A549 (cell line): ENCODE measurements at regions not wholly inside any gene's neighbourhood (a gene's known extent, or its start where the extent isn't known, plus 50 kb on each side); places are given as distances from the start of the nearest gene placed in this dataset.

Experiments
- ATAC-seq, 2 experiments: fragments of 200-7000 bp in 1 of 2; fragments of >200 bp in 1 of 2; cut with Nextera tagmentation in 1 of 2; cut with Tn5 transposase in 1 of 2; 3 replicates each; pipeline versions ENCODE4 v1.8.0 to v1.9.1; 2018 to 2020; ENCODE audit warnings: mild to moderate bottlenecking in 1 of 2, moderate library complexity in 1 of 2
- CTCF ChIA-PET: fragments of 300-600 bp; sonication (Branson Sonifier 250); formaldehyde crosslinking; extraction: SDS; loops from one replicate; lab custom pipeline; 2021; ENCODE audit warnings: antibody characterized with exemption, inconsistent platforms; lab: Yijun Ruan, JAX
- POLR2A ChIA-PET: fragments of 350-600 bp; formaldehyde crosslinking; extraction: SDS; loops from one replicate; lab custom pipeline; 2021; ENCODE audit warnings: antibody characterized with exemption, inconsistent platforms; lab: Yijun Ruan, JAX
- DNase-seq, 2 experiments: peaks; one replicate each; pipeline versions ENCODE4 v3.0.0 to v3.0.0-alpha.2; 2011 to 2016; ENCODE audit warnings: low read depth in 1 of 2, low spot score in 1 of 2
- FAIRE-seq: peaks from 2 replicates; lab custom pipeline; 2011; peaks lifted over from hg19 to GRCh38; lab: Jason Lieb, UNC
- H3K27ac ChIP-seq, 2 experiments: fragments of >200 bp; sonication (Bioruptor Twin); formaldehyde crosslinking; 3 replicates each; pipeline ENCODE4 v1.5.1; 2016 to 2017
- H3K4me1 ChIP-seq: fragments of >200 bp; sonication (Bioruptor Twin); formaldehyde crosslinking; 3 replicates; pipeline ENCODE4 v1.6.1; 2016
- H3K4me2 ChIP-seq: fragments of >200 bp; sonication (Bioruptor Twin); formaldehyde crosslinking; 3 replicates; pipeline ENCODE4 v1.6.1; 2016
- H3K4me3 ChIP-seq: fragments of >200 bp; sonication (Bioruptor Twin); formaldehyde crosslinking; 3 replicates; pipeline ENCODE4 v1.5.1; 2016
- H3K9me3 ChIP-seq: fragments of >200 bp; sonication (Bioruptor Twin); formaldehyde crosslinking; 3 replicates; pipeline ENCODE4 v1.6.1; 2016
- ATOH8 ChIP-seq: fragments of 250-450 bp; sonication (Bioruptor Pico); IDR thresholded peaks from 2 replicates; pipeline ENCODE4 v1.5.0; 2020; ENCODE audit warnings: low read depth, mild to moderate bottlenecking, moderate library complexity
- BCL3 ChIP-seq: fragments of >200 bp; sonication (Bioruptor Twin); formaldehyde crosslinking; IDR thresholded peaks from 3 replicates; pipeline ENCODE4 v1.6.1; 2016
- BHLHE40 ChIP-seq: IDR thresholded peaks from 2 replicates; pipeline ENCODE4 v1.6.1; 2012; ENCODE audit warnings: low read depth, low read length, inconsistent platforms
- EHF ChIP-seq: fragments of 250-450 bp; sonication (Bioruptor Pico); IDR thresholded peaks from 2 replicates; pipeline ENCODE4 v1.5.0; 2020; ENCODE audit warnings: mild to moderate bottlenecking
- FOXS1 ChIP-seq: fragments of 250-450 bp; sonication (Bioruptor Pico); IDR thresholded peaks from 2 replicates; pipeline ENCODE4 v1.5.0; 2020; ENCODE audit warnings: mild to moderate bottlenecking, moderate library complexity
- GATA3 ChIP-seq: IDR thresholded peaks from 2 replicates; pipeline ENCODE4 v1.6.1; 2012; ENCODE audit warnings: borderline replicate concordance
- HOXA7 ChIP-seq: fragments of 250-450 bp; sonication (Bioruptor Pico); IDR thresholded peaks from 2 replicates; pipeline ENCODE4 v1.5.0; 2020; ENCODE audit warnings: mild to moderate bottlenecking, moderate library complexity
- JUN ChIP-seq, 2 experiments: fragments of >200 bp; sonication (Bioruptor Twin); formaldehyde crosslinking; IDR thresholded peaks; 2 replicates in 1 of 2; 3 replicates in 1 of 2; pipeline ENCODE4 v1.6.1; 2016 to 2017
- JUNB ChIP-seq: fragments of >200 bp; sonication (Bioruptor Twin); formaldehyde crosslinking; IDR thresholded peaks from 2 replicates; pipeline ENCODE4 v1.6.1; 2016
- KDM5A ChIP-seq: fragments of 200-600 bp; sonication (generic); IDR thresholded peaks from 2 replicates; pipeline ENCODE4 v1.6.1; 2016; ENCODE audit warnings: antibody characterized with exemption, mild to moderate bottlenecking
- NFE2L2 ChIP-seq: fragments of 150-350 bp; conservative IDR thresholded peaks from 2 replicates; pipeline ENCODE4 v1.6.1; 2014; ENCODE audit warnings: low read length
- PBX3 ChIP-seq: IDR thresholded peaks from 2 replicates; pipeline ENCODE4 v1.6.1; 2012
- PHF8 ChIP-seq: fragments of 200-600 bp; sonication (generic); IDR thresholded peaks from 2 replicates; pipeline ENCODE4 v1.6.1; 2016; ENCODE audit warnings: low read depth, mild to moderate bottlenecking, antibody characterized with exemption, moderate library complexity, borderline replicate concordance
- POLR2A ChIP-seq: IDR thresholded peaks from 2 replicates; pipeline ENCODE4 v1.6.1; 2012; ENCODE audit warnings: mild to moderate bottlenecking, low read length
- REST ChIP-seq: fragments of 200-600 bp; sonication (generic); IDR thresholded peaks from 2 replicates; pipeline ENCODE4 v1.6.1; 2016; ENCODE audit warnings: antibody characterized with exemption, mild to moderate bottlenecking, moderate library complexity
- RNF2 ChIP-seq: fragments of 200-600 bp; sonication (generic); IDR thresholded peaks from 2 replicates; pipeline ENCODE4 v1.6.1; 2016; ENCODE audit warnings: low read depth, mild to moderate bottlenecking, antibody characterized with exemption, moderate library complexity, borderline replicate concordance
- TFCP2L1 ChIP-seq: fragments of 250-450 bp; sonication (Bioruptor Pico); IDR thresholded peaks from 2 replicates; pipeline ENCODE4 v1.5.0; 2021; ENCODE audit warnings: mild to moderate bottlenecking
- USF2 ChIP-seq: fragments of 450-650 bp; IDR thresholded peaks from 2 replicates; pipeline ENCODE4 v1.6.1; 2014; ENCODE audit warnings: antibody characterized with exemption
- ZFP36 ChIP-seq: fragments of 450-650 bp; IDR thresholded peaks from 2 replicates; pipeline ENCODE4 v1.6.1; 2014; ENCODE audit warnings: borderline replicate concordance; ENCODE audit not compliant: partially characterized antibody
- WGBS: methylation state at CpG from one replicate; pipeline ENCODE4 v1.1.6; 2017; ENCODE audit errors: missing lambda C conversion rate; 5-methylcytosine and 5-hydroxymethylcytosine counted together

GRCh38 chr2:47253447-47253846, 77.1 kb upstream of the CALM2 start (continued):
- no peak for TF ChIP-seq GATA3
- TF ChIP-seq, all 56 proteins: peak for 0

GRCh38 chr2:47251404-47251675, 75.0 kb upstream of the CALM2 start:
- ChIA-PET POLR2A (no interaction called here), CTCF (no interaction called here)
- Histone ChIP-seq H3K27ac (no peak overlapping the region), H3K4me3 (no peak overlapping the region), H3K4me1 (peaks cover 6% of the 10 kb centered on the region; the same call in 1 of the 3 replicates), H3K4me2 (no peak overlapping the region), H3K9me3 (no peaks in the 10 kb centered on the region)
- no peak for ATAC-seq
- WGBS = 85% methylated on average over 3 of the region's 3 CpGs
- no peak for FAIRE-seq
- no peak for DNase-seq
- no peak for TF ChIP-seq JUNB
- no peak for TF ChIP-seq HOXA7
- TF ChIP-seq BHLHE40 = no peak
- TF ChIP-seq TFCP2L1 (CRISPR knock-in tag) = no peak
- TF ChIP-seq ZFP36 = no peak
- no peak for TF ChIP-seq PHF8
- TF ChIP-seq ATOH8 (CRISPR knock-in tag) = no peak
- TF ChIP-seq KDM5A = no peak
- no peak for TF ChIP-seq PBX3
- no peak for TF ChIP-seq POLR2A
- TF ChIP-seq EHF (CRISPR knock-in tag) = no peak
- TF ChIP-seq BCL3 = no peak
- no peak for TF ChIP-seq RNF2
- no peak for TF ChIP-seq USF2
- no peak for TF ChIP-seq NFE2L2
- TF ChIP-seq GATA3 = no peak
- no peak for TF ChIP-seq REST
- no peak for TF ChIP-seq FOXS1 (CRISPR knock-in tag)
- no peak for TF ChIP-seq JUN (IDR thresholded peaks at IDR 0.05)
- TF ChIP-seq, all 56 proteins: peak for 0
